H9 (cell line): ENCODE measurements at regions not wholly inside any gene's neighbourhood (a gene's known extent, or its start where the extent isn't known, plus 50 kb on each side); places are given as distances from the start of the nearest gene placed in this dataset.
A peak's percentile ranks its signal among the peaks of the same experiment; 100 is the strongest.

Source experiments
- DNase-seq: peaks from one replicate; pipeline ENCODE4 v3.0.0-alpha.2; 2017
- H2AFZ ChIP-seq: one replicate; pipeline ENCODE4 v1.6.1; 2013; ENCODE audit warnings: mild to moderate bottlenecking, low read length, control low read depth, moderate library complexity
- H2AK5ac ChIP-seq: 2 replicates; pipeline ENCODE4 v1.6.1; 2013; ENCODE audit warnings: low read length, control low read depth, mixed read lengths; ENCODE audit not compliant: insufficient read length
- H2BK120ac ChIP-seq: one replicate; pipeline ENCODE4 v1.6.1; 2013; ENCODE audit warnings: low read depth, mild to moderate bottlenecking, low read length, control low read depth, inconsistent platforms; ENCODE audit not compliant: poor library complexity, severe bottlenecking
- H2BK12ac ChIP-seq: 2 replicates; pipeline ENCODE4 v1.6.1; 2013; ENCODE audit warnings: low read length, control low read depth, mixed read lengths, low read depth; ENCODE audit not compliant: insufficient read length
- H2BK15ac ChIP-seq: 2 replicates; pipeline ENCODE4 v1.6.1; 2013; ENCODE audit warnings: low read depth, low read length, control low read depth
- H2BK20ac ChIP-seq: one replicate; pipeline ENCODE4 v1.6.1; 2013; ENCODE audit warnings: low read depth, mild to moderate bottlenecking, low read length, control low read depth, inconsistent platforms; ENCODE audit not compliant: poor library complexity, severe bottlenecking
- H2BK5ac ChIP-seq: 2 replicates; pipeline ENCODE4 v1.6.1; 2013; ENCODE audit warnings: low read length, control low read depth, mixed read lengths; ENCODE audit not compliant: insufficient read length
- H3K14ac ChIP-seq: 2 replicates; pipeline ENCODE4 v1.6.1; 2013; ENCODE audit warnings: low read length, control low read depth; ENCODE audit not compliant: insufficient read depth
- H3K18ac ChIP-seq: 2 replicates; pipeline ENCODE4 v1.6.1; 2013; ENCODE audit warnings: low read depth, mild to moderate bottlenecking, mixed read lengths, low read length, control low read depth; ENCODE audit not compliant: insufficient read length
- H3K23ac ChIP-seq: 2 replicates; pipeline ENCODE4 v1.6.1; 2013; ENCODE audit warnings: low read length, control low read depth, mixed read lengths, low read depth; ENCODE audit not compliant: insufficient read length
- H3K23me2 ChIP-seq: 2 replicates; pipeline ENCODE4 v1.6.1; 2013; ENCODE audit warnings: low read depth, mild to moderate bottlenecking, mixed read lengths, low read length, control low read depth; ENCODE audit not compliant: insufficient read length, poor library complexity, severe bottlenecking
- H3K27ac ChIP-seq: 2 replicates; pipeline ENCODE4 v1.5.1; 2013; ENCODE audit warnings: low read length, control low read depth, mixed read lengths, low read depth; ENCODE audit not compliant: insufficient read length
- H3K27me3 ChIP-seq: 2 replicates; pipeline ENCODE4 v1.6.1; 2013; ENCODE audit warnings: low read length, control low read depth, inconsistent platforms; ENCODE audit not compliant: insufficient read depth
- H3K4ac ChIP-seq: 2 replicates; pipeline ENCODE4 v1.6.1; 2013; ENCODE audit warnings: low read depth, mild to moderate bottlenecking, control low read depth, inconsistent platforms, low read length, moderate library complexity
- H3K4me1 ChIP-seq: 2 replicates; pipeline ENCODE4 v1.6.1; 2013; ENCODE audit warnings: low read length, control low read depth, inconsistent platforms; ENCODE audit not compliant: insufficient read depth
- H3K4me2 ChIP-seq: 2 replicates; pipeline ENCODE4 v1.6.1; 2013; ENCODE audit warnings: low read length, control low read depth, mixed read lengths; ENCODE audit not compliant: insufficient read length, insufficient read depth
- H3K56ac ChIP-seq: 2 replicates; pipeline ENCODE4 v1.6.1; 2013; ENCODE audit warnings: low read depth, mild to moderate bottlenecking, mixed read lengths, low read length, control low read depth; ENCODE audit not compliant: insufficient read length
- H3K79me1 ChIP-seq: 2 replicates; pipeline ENCODE4 v1.6.1; 2013; ENCODE audit warnings: low read depth, mild to moderate bottlenecking, moderate library complexity, low read length, control low read depth, inconsistent platforms; ENCODE audit not compliant: insufficient read depth, poor library complexity, severe bottlenecking
- H3K79me2 ChIP-seq: 2 replicates; pipeline ENCODE4 v1.6.1; 2013; ENCODE audit warnings: low read length, control low read depth, inconsistent platforms; ENCODE audit not compliant: insufficient read depth
- H3K9ac ChIP-seq: 2 replicates; pipeline ENCODE4 v1.6.1; 2013; ENCODE audit warnings: low read length, control low read depth, mixed read lengths; ENCODE audit not compliant: insufficient read length; ENCODE audit errors: extremely low read depth
- H3K9me3 ChIP-seq: one replicate; pipeline ENCODE4 v1.6.1; 2013; ENCODE audit warnings: low read depth, low read length, inconsistent platforms; ENCODE audit not compliant: control insufficient read depth
- H3T11ph ChIP-seq: one replicate; pipeline ENCODE4 v1.6.1; 2013; ENCODE audit warnings: mild to moderate bottlenecking, low read length, control low read depth, inconsistent platforms
- H4K20me1 ChIP-seq: one replicate; pipeline ENCODE4 v1.6.1; 2013; ENCODE audit not compliant: control insufficient read depth, insufficient read length, insufficient read depth
- H4K5ac ChIP-seq: 2 replicates; pipeline ENCODE4 v1.6.1; 2013; ENCODE audit warnings: low read depth, mild to moderate bottlenecking, mixed read lengths, low read length, control low read depth; ENCODE audit not compliant: insufficient read length
- H4K8ac ChIP-seq: replicated peaks from 2 replicates; pipeline ENCODE4 v1.6.1; 2013; ENCODE audit warnings: low read length, control low read depth, mixed read lengths, low read depth; ENCODE audit not compliant: insufficient read length
- H4K91ac ChIP-seq: 2 replicates; pipeline ENCODE4 v1.6.1; 2013; ENCODE audit warnings: low read depth, mild to moderate bottlenecking, moderate library complexity, mixed read lengths, low read length, control low read depth; ENCODE audit not compliant: insufficient read length
- H3K27ac Mint-ChIP-seq, 3 experiments: 2 replicates in 2 of 3; 3 replicates in 1 of 3; pipeline ENCODE4 v1.8.0; 2020 to 2021; ENCODE audit warnings: mixed read lengths in 3 of 3, mild to moderate bottlenecking in 1 of 3, moderate library complexity in 1 of 3
- H3K27me3 Mint-ChIP-seq: 2 replicates; pipeline ENCODE4 v1.8.0; 2021; ENCODE audit warnings: low read depth, mild to moderate bottlenecking, moderate library complexity, mixed read lengths
- H3K36me3 Mint-ChIP-seq, 3 experiments: 2 replicates in 2 of 3; 3 replicates in 1 of 3; pipeline ENCODE4 v1.8.0; 2020 to 2021; ENCODE audit warnings: low read depth in 3 of 3, mixed read lengths in 3 of 3; ENCODE audit not compliant: insufficient read depth in 1 of 3
- H3K4me1 Mint-ChIP-seq, 2 experiments: 2 replicates each; pipeline ENCODE4 v1.8.0; 2020; ENCODE audit warnings: mixed read lengths in 2 of 2
- H3K4me3 Mint-ChIP-seq, 2 experiments: 2 replicates in 1 of 2; 3 replicates in 1 of 2; pipeline ENCODE4 v1.8.0; 2020 to 2021; ENCODE audit warnings: mild to moderate bottlenecking in 2 of 2, mixed read lengths in 2 of 2, moderate library complexity in 1 of 2
- H3K9me3 Mint-ChIP-seq, 2 experiments: 2 replicates in 1 of 2; 3 replicates in 1 of 2; pipeline ENCODE4 v1.8.0; 2020; ENCODE audit warnings: mild to moderate bottlenecking in 2 of 2, mixed read lengths in 2 of 2, moderate library complexity in 1 of 2
- WGBS: extraction: QIAGEN DNeasy Blood & Tissue Kit; methylation state at CpG from one replicate; pipeline ENCODE4 v1.1.7; 2013; ENCODE audit warnings: missing lambda C conversion rate, low lambda C conversion rate, mixed read lengths; ENCODE audit not compliant: insufficient read length; ENCODE audit errors: extremely low coverage; 5-methylcytosine and 5-hydroxymethylcytosine counted together
- TF ChIP-seq, protein P1 (sequence below): fragments of 200-600 bp; sonication (generic); conservative IDR thresholded peaks from 3 replicates; pipeline ENCODE4 v1.8.0; 2021; ENCODE audit warnings: antibody characterized with exemption, mild to moderate bottlenecking

DNA sequence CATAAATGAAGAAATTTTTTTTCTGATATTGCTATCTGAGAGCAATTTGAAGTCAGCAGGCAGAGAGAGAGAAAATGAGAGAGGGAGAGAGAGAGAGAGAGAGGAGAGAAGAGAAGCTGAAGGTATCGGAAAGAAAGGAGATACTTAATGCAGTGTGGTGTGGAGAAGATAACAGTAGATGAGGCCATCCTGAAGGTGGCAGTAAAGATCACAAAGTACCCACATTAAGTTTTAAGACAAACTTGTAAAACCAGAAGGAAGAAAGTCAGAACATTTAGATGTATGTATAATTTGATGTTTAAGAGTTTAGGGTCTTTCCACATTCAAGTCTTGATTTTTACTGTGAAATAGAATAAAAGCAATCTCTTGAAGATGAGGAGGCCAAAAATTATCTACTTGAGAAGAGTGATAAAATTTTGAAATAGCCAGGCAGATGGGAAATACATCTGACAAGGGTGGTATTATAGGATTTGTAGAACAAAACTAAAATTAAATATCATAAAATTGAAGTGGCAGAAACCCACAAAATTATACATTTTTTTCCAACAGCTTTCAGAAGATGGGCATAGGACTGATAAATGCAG, 1753.4 kb downstream of the MRPL39 start:
- Histone ChIP-seq H2AFZ (no peak overlapping the region), H4K91ac (no peak overlapping the region), H3K23me2 (no peaks in the 10 kb centered on the region), H3K4me1 (no peaks in the 10 kb centered on the region), H3K79me2 (no peaks in the 10 kb centered on the region), H3K27ac (no peak overlapping the region), H3K14ac (no peak overlapping the region), H3K23ac (no peak overlapping the region), H3K4ac (no peak overlapping the region), H2BK12ac (no peak overlapping the region), H4K8ac (no peak overlapping the region), H3K9ac (no peak overlapping the region), H3K4me2 (no peak overlapping the region), H3K9me3 (no peaks in the 10 kb centered on the region), H2BK20ac (no peak overlapping the region), H3K18ac (no peak overlapping the region), H2BK15ac (no peak overlapping the region), H3T11ph (no peak overlapping the region), H2AK5ac (no peak overlapping the region), H3K79me1 (no peaks in the 10 kb centered on the region), H4K20me1 (no peaks in the 10 kb centered on the region), H4K5ac (no peak overlapping the region), H2BK5ac (no peak overlapping the region), H3K56ac (no peak overlapping the region), H3K27me3 (no peaks in the 10 kb centered on the region), H2BK120ac (no peak overlapping the region)
- Mint-ChIP-seq H3K9me3 (peaks cover 56 to 58% of the 10 kb centered on the region in 2 experiments), H3K4me3 (no peak overlapping the region), H3K27ac (no peak overlapping the region), H3K27me3 (no peaks in the 10 kb centered on the region; the same call in 1 of the 2 replicates), H3K36me3 (peaks cover 0 to 17% (median 3%) of the 10 kb centered on the region in 3 experiments; a peak in 6 of 7 replicates), H3K4me1 (peaks cover 0 to 2% of the 10 kb centered on the region in 2 experiments; a peak in 1 of 4 replicates)
- TF ChIP-seq, protein P1, sequence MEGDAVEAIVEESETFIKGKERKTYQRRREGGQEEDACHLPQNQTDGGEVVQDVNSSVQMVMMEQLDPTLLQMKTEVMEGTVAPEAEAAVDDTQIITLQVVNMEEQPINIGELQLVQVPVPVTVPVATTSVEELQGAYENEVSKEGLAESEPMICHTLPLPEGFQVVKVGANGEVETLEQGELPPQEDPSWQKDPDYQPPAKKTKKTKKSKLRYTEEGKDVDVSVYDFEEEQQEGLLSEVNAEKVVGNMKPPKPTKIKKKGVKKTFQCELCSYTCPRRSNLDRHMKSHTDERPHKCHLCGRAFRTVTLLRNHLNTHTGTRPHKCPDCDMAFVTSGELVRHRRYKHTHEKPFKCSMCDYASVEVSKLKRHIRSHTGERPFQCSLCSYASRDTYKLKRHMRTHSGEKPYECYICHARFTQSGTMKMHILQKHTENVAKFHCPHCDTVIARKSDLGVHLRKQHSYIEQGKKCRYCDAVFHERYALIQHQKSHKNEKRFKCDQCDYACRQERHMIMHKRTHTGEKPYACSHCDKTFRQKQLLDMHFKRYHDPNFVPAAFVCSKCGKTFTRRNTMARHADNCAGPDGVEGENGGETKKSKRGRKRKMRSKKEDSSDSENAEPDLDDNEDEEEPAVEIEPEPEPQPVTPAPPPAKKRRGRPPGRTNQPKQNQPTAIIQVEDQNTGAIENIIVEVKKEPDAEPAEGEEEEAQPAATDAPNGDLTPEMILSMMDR, result peak; percentile 47
- no peak for DNase-seq
- no CpG with 5 or more reads among the region's 1 CpG for WGBS
